HG03575 (cell line): ENCODE measurements at regions not wholly inside any gene's neighbourhood (a gene's known extent, or its start where the extent isn't known, plus 50 kb on each side); places are given as distances from the start of the nearest gene placed in this dataset.

Experiments
- ATAC-seq: cut with Tn5 transposase; IDR thresholded peaks from one replicate; pipeline ENCODE4 v1.9.1; 2021; ENCODE audit not compliant: unreplicated experiment, insufficient number of reproducible peaks, low FRiP score; ENCODE audit errors: extremely low read depth

GRCh38 chr12:75783093-75783877, 248.3 kb downstream of the PHLDA1 start:
- ATAC-seq = no peak

GRCh38 chr12:75782069-75782581, 249.5 kb downstream of the PHLDA1 start:
- ATAC-seq = no peak

GRCh38 chr12:75781532-75782046, 250.0 kb downstream of the PHLDA1 start:
- ATAC-seq = no peak

- no peak for ATAC-seq
Observed at GRCh38 chr12:75779891-75780496, 251.6 kb downstream of the PHLDA1 start.

GRCh38 chr12:75774261-75775052, 257.1 kb downstream of the PHLDA1 start:
- no peak for ATAC-seq

- no peak for ATAC-seq
Observed at GRCh38 chr12:75773377-75773776, 258.2 kb downstream of the PHLDA1 start.

GRCh38 chr12:75771023-75771422, 259.6 kb upstream of the KRR1 start:
- no peak for ATAC-seq

GRCh38 chr12:75767957-75768356, 256.5 kb upstream of the KRR1 start:
- ATAC-seq = no peak

- no peak for ATAC-seq
Observed at GRCh38 chr12:75766263-75767160, 255.1 kb upstream of the KRR1 start.

GRCh38 chr12:75765170-75766059, 254.0 kb upstream of the KRR1 start:
- ATAC-seq = no peak

- no peak for ATAC-seq
Observed at GRCh38 chr12:75764091-75764841, 252.9 kb upstream of the KRR1 start.

GRCh38 chr12:75760573-75761294, 249.3 kb upstream of the KRR1 start:
- no peak for ATAC-seq

- ATAC-seq = no peak
Observed at GRCh38 chr12:75759842-75760572, 248.6 kb upstream of the KRR1 start.

- ATAC-seq = no peak
Observed at GRCh38 chr12:75759196-75759595, 247.8 kb upstream of the KRR1 start.

GRCh38 chr12:75756771-75757170, 245.4 kb upstream of the KRR1 start:
- no peak for ATAC-seq

- ATAC-seq = no peak
Observed at GRCh38 chr12:75756111-75756510, 244.7 kb upstream of the KRR1 start.
